Small intestine (tissue), 7 donors: ENCODE measurements at regions not wholly inside any gene's neighbourhood (a gene's known extent, or its start where the extent isn't known, plus 50 kb on each side); places are given as distances from the start of the nearest gene placed in this dataset.

Experiments used
- DNase-seq, 2 donors: peaks; one replicate each; pipeline versions ENCODE4 v3.0.0 to v3.0.0-alpha.2; 2013
- FAIRE-seq: peaks from 2 replicates; lab custom pipeline; 2012; peaks lifted over from hg19 to GRCh38; lab: Jason Lieb, UNC
- H3K27ac ChIP-seq, 3 donors: one replicate each; pipeline ENCODE4 v1.5.1; 2013; ENCODE audit warnings: low read length in 2 of 3, mild to moderate bottlenecking in 2 of 3, control low read depth in 1 of 3, inconsistent platforms in 1 of 3, low read depth in 1 of 3, moderate library complexity in 1 of 3
- H3K27me3 ChIP-seq, 3 donors: one replicate each; pipeline ENCODE4 v1.6.1; 2013; ENCODE audit warnings: low read length in 3 of 3, inconsistent platforms in 1 of 3; ENCODE audit not compliant: control insufficient read depth in 3 of 3, insufficient read depth in 3 of 3
- H3K36me3 ChIP-seq, 3 donors: one replicate each; pipeline ENCODE4 v1.6.1; 2013; ENCODE audit warnings: low read length in 3 of 3, inconsistent platforms in 1 of 3, low read depth in 1 of 3, mild to moderate bottlenecking in 1 of 3, moderate library complexity in 1 of 3; ENCODE audit not compliant: control insufficient read depth in 3 of 3, insufficient read depth in 2 of 3
- H3K4me1 ChIP-seq, 3 donors: one replicate each; pipeline ENCODE4 v1.6.1; 2013; ENCODE audit warnings: low read length in 2 of 3, inconsistent platforms in 1 of 3, low read depth in 1 of 3, mild to moderate bottlenecking in 1 of 3, moderate library complexity in 1 of 3; ENCODE audit not compliant: control insufficient read depth in 3 of 3, insufficient read depth in 2 of 3
- H3K4me3 ChIP-seq, 3 donors: one replicate each; pipeline ENCODE4 v1.5.1; 2013; ENCODE audit warnings: low read length in 3 of 3, control low read depth in 1 of 3, inconsistent platforms in 1 of 3, low read depth in 1 of 3, mild to moderate bottlenecking in 1 of 3, moderate library complexity in 1 of 3
- H3K9me3 ChIP-seq, 2 donors: one replicate each; pipeline ENCODE4 v1.6.1; 2013; ENCODE audit warnings: low read depth in 1 of 2, low read length in 1 of 2; ENCODE audit not compliant: control insufficient read depth in 2 of 2, insufficient read depth in 1 of 2
- WGBS, 3 donors: extraction: QIAGEN DNeasy Blood & Tissue Kit; methylation state at CpG; one replicate each; pipeline ENCODE4 v1.1.7; 2013; 5-methylcytosine and 5-hydroxymethylcytosine counted together
- donor health status: healthy with polysubstance abuse.
- donor health status: control.
- donor health status: control.
- donor health status: Bipolar disorder and iron deficiency.
- donor health status: healthy.

- H3K9me3 ChIP-seq = no peaks in the 10 kb centered on the region
- no peak overlapping the region for H3K27ac ChIP-seq
- no peaks in the 10 kb centered on the region for H3K36me3 ChIP-seq
- FAIRE-seq (no peak), DNase-seq (no peak)
- no peak overlapping the region for H3K4me3 ChIP-seq
- 44 to 51% (median 46%) methylated on average over 6 of the region's 6 CpGs for WGBS, 3 donors
- no peaks in the 10 kb centered on the region for H3K4me1 ChIP-seq
- H3K27me3 ChIP-seq = peaks cover 0 to 7% (median 0%) of the 10 kb centered on the region in 3 donors
Measured at GRCh38 chr17:33892717-33893591, 362.1 kb upstream of the CCL2 start.

- peaks cover 0 to 3% (median 0%) of the 10 kb centered on the region in 3 donors for H3K27me3 ChIP-seq
- DNase-seq = no peak
- H3K9me3 ChIP-seq = no peaks in the 10 kb centered on the region
- H3K4me1 ChIP-seq = no peaks in the 10 kb centered on the region
- H3K4me3 ChIP-seq = no peak overlapping the region
- H3K27ac ChIP-seq = no peak overlapping the region
- H3K36me3 ChIP-seq = no peaks in the 10 kb centered on the region
- 60 to 72% (median 69%) methylated on average over 3 of the region's 3 CpGs for WGBS, 3 donors
- FAIRE-seq = no peak
Measured at GRCh38 chr17:33895491-33895890, 359.6 kb upstream of the CCL2 start.

- Histone ChIP-seq H3K36me3 (no peaks in the 10 kb centered on the region), H3K9me3 (no peaks in the 10 kb centered on the region), H3K4me3 (no peak overlapping the region), H3K27ac (no peak overlapping the region), H3K27me3 (peaks cover 0 to 3% (median 0%) of the 10 kb centered on the region in 3 donors), H3K4me1 (no peaks in the 10 kb centered on the region)
- DNase-seq (no peak), FAIRE-seq (no peak)
- 61 to 65% (median 64%) methylated on average over 6 of the region's 6 CpGs for WGBS, 3 donors
Measured at GRCh38 chr17:33896263-33896662, 358.8 kb upstream of the CCL2 start.

GRCh38 chr17:33901085-33901484 lies 354.0 kb upstream of the CCL2 start:
- H3K36me3 ChIP-seq = no peaks in the 10 kb centered on the region
- no peak overlapping the region for H3K27ac ChIP-seq
- H3K27me3 ChIP-seq = no peaks in the 10 kb centered on the region
- DNase-seq (no peak), FAIRE-seq (no peak)
- no peaks in the 10 kb centered on the region for H3K9me3 ChIP-seq
- 64 to 83% (median 75%) methylated on average over 2 of the region's 2 CpGs for WGBS, 3 donors
- H3K4me3 ChIP-seq = no peak overlapping the region
- no peaks in the 10 kb centered on the region for H3K4me1 ChIP-seq

- H3K4me3 ChIP-seq = no peak overlapping the region
- 50 to 65% (median 64%) methylated on average over 1 of the region's 1 CpG for WGBS, 3 donors
- DNase-seq = no peak
- no peaks in the 10 kb centered on the region for H3K36me3 ChIP-seq
- H3K4me1 ChIP-seq = no peaks in the 10 kb centered on the region
- no peak for FAIRE-seq
- H3K27me3 ChIP-seq = no peaks in the 10 kb centered on the region
- no peaks in the 10 kb centered on the region for H3K9me3 ChIP-seq
- H3K27ac ChIP-seq = no peak overlapping the region
Measured at GRCh38 chr17:33902901-33903449, 352.1 kb upstream of the CCL2 start.

- WGBS, 3 donors = 49 to 79% (median 73%) methylated on average over 4 of the region's 4 CpGs
- Histone ChIP-seq H3K27me3 (no peaks in the 10 kb centered on the region), H3K27ac (no peak overlapping the region), H3K9me3 (no peaks in the 10 kb centered on the region), H3K4me3 (no peak overlapping the region), H3K36me3 (no peaks in the 10 kb centered on the region), H3K4me1 (no peaks in the 10 kb centered on the region)
- DNase-seq = no peak
- FAIRE-seq = no peak
Measured at GRCh38 chr17:33904476-33904875, 350.6 kb upstream of the CCL2 start.

GRCh38 chr17:33905338-33905800 lies 349.7 kb upstream of the CCL2 start:
- H3K4me1 ChIP-seq = no peaks in the 10 kb centered on the region
- 44 to 55% (median 52%) methylated on average over 3 of the region's 3 CpGs for WGBS, 3 donors
- no peak for DNase-seq
- no peak overlapping the region for H3K4me3 ChIP-seq
- H3K27ac ChIP-seq = no peak overlapping the region
- FAIRE-seq = no peak
- no peaks in the 10 kb centered on the region for H3K9me3 ChIP-seq
- no peaks in the 10 kb centered on the region for H3K36me3 ChIP-seq
- H3K27me3 ChIP-seq = no peaks in the 10 kb centered on the region

- no peak for FAIRE-seq
- WGBS, 3 donors = 22 to 32% (median 27%) methylated on average over 2 of the region's 2 CpGs
- no peaks in the 10 kb centered on the region for H3K36me3 ChIP-seq
- no peaks in the 10 kb centered on the region for H3K4me1 ChIP-seq
- no peak overlapping the region for H3K4me3 ChIP-seq
- no peaks in the 10 kb centered on the region for H3K9me3 ChIP-seq
- no peaks in the 10 kb centered on the region for H3K27me3 ChIP-seq
- no peak overlapping the region for H3K27ac ChIP-seq
- no peak for DNase-seq
Measured at GRCh38 chr17:33908363-33909064, 346.6 kb upstream of the CCL2 start.
